Panc1 (cell line): ENCODE measurements at regions not wholly inside any gene's neighbourhood (a gene's known extent, or its start where the extent isn't known, plus 50 kb on each side); places are given as distances from the start of the nearest gene placed in this dataset.

Experiments used
- CTCF ChIP-seq: fragments of 450-650 bp; IDR thresholded peaks from 2 replicates; pipeline ENCODE4 v1.5.1; 2017; ENCODE audit warnings: mild to moderate bottlenecking
- POLR2AphosphoS5 ChIP-seq: IDR thresholded peaks from 2 replicates; pipeline ENCODE4 v1.6.1; 2012; ENCODE audit warnings: mild to moderate bottlenecking, low read depth, low read length, moderate library complexity
- SIN3A ChIP-seq: IDR thresholded peaks from 2 replicates; pipeline ENCODE4 v1.6.1; 2012; ENCODE audit warnings: low read depth, mild to moderate bottlenecking, low read length, moderate library complexity, borderline replicate concordance; ENCODE audit not compliant: insufficient read depth
- TCF7L2 ChIP-seq: IDR thresholded peaks from 2 replicates; pipeline ENCODE4 v1.6.1; 2011; ENCODE audit warnings: mild to moderate bottlenecking, low read depth, low read length, inconsistent platforms

GRCh38 chr3:127458696-127459604 lies 131.6 kb downstream of the TPRA1 start:
- no peak for TF ChIP-seq CTCF
- no peak for TF ChIP-seq POLR2AphosphoS5
- no peak for TF ChIP-seq SIN3A
- no peak for TF ChIP-seq TCF7L2
